ENCODE measurements at regions not wholly inside any gene's neighbourhood (a gene's known extent, or its start where the extent isn't known, plus 50 kb on each side); places are given as distances from the start of the nearest gene placed in this dataset.

DNA sequence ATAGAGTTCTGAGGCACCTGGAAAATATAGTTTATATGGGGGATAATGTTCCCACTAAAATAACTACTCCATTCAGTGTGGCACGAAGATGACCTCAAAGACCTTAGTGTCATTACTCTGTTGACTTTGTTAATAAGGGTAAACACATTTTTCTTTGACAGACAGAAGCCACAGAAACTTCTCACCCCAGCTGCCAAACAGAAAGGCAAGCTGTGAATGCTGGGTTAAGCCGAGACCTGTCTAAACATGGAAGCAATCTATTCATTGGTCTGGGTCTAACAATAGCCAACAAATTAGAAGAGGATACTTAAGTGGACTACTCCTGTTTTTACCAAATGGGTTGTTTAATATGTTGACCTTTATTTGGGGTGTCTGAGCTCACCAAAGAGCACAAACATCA lies 171.4 kb downstream of the TLE1 start:
- TF ChIP-seq, protein P1, sequence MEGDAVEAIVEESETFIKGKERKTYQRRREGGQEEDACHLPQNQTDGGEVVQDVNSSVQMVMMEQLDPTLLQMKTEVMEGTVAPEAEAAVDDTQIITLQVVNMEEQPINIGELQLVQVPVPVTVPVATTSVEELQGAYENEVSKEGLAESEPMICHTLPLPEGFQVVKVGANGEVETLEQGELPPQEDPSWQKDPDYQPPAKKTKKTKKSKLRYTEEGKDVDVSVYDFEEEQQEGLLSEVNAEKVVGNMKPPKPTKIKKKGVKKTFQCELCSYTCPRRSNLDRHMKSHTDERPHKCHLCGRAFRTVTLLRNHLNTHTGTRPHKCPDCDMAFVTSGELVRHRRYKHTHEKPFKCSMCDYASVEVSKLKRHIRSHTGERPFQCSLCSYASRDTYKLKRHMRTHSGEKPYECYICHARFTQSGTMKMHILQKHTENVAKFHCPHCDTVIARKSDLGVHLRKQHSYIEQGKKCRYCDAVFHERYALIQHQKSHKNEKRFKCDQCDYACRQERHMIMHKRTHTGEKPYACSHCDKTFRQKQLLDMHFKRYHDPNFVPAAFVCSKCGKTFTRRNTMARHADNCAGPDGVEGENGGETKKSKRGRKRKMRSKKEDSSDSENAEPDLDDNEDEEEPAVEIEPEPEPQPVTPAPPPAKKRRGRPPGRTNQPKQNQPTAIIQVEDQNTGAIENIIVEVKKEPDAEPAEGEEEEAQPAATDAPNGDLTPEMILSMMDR (IDR thresholded peaks at IDR 0.05): no peak
- no peak for TF ChIP-seq POLR2AphosphoS5 (IDR thresholded peaks at IDR 0.05)
- no peak for TF ChIP-seq EP300 (IDR thresholded peaks at IDR 0.05)
- TF ChIP-seq POLR2A (IDR thresholded peaks at IDR 0.05): no peak
- no peaks in the 10 kb centered on the region for H3K36me3 ChIP-seq
- H3K4me3 ChIP-seq: no peak overlapping the region
- H3K9me3 ChIP-seq: no peaks in the 10 kb centered on the region
- H3K4me1 ChIP-seq: peaks cover 0 to 4% (median 2%) of the 10 kb centered on the region in 4 donors
- no peaks in the 10 kb centered on the region for H3K27me3 ChIP-seq
- DNase-seq (no peak), ATAC-seq (ENCODE audit: low FRiP score in 2 of 2) (no peak)
- WGBS, 2 donors: 57 to 82% methylated on average over 2 of the region's 2 CpGs
- H3K27ac ChIP-seq: no peak overlapping the region

DNA sequence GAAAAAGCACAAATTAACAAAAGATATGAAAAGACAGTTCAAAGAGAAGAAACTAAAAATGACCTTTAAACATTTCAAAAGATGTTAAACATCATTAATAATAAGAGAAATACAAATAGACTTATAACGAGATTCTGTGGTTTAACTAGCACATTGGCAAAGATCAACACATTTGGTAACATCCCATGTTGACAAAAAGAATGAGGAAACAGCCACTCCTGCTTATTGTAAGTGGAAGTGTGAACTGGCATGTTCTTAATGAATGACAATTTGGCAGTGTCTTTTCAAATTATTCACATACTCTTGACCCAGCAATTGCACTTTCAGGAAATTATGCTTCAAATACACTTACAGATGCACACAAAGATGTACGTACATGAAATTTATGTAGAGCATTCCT lies 176.3 kb downstream of the TLE1 start:
- no peak for DNase-seq
- H3K27me3 ChIP-seq: no peaks in the 10 kb centered on the region
- no peaks in the 10 kb centered on the region for H3K36me3 ChIP-seq
- ATAC-seq (ENCODE audit: low FRiP score in 2 of 2): no peak
- TF ChIP-seq, protein P1 (IDR thresholded peaks at IDR 0.05): no peak
- TF ChIP-seq POLR2A (IDR thresholded peaks at IDR 0.05): no peak
- no peak for TF ChIP-seq POLR2AphosphoS5 (IDR thresholded peaks at IDR 0.05)
- no peak for TF ChIP-seq EP300 (IDR thresholded peaks at IDR 0.05)
- WGBS, 2 donors: 12 to 21% methylated on average over 2 of the region's 2 CpGs
- no peak overlapping the region for H3K27ac ChIP-seq
- no peaks in the 10 kb centered on the region for H3K4me1 ChIP-seq
- H3K9me3 ChIP-seq: no peaks in the 10 kb centered on the region
- no peak overlapping the region for H3K4me3 ChIP-seq

DNA sequence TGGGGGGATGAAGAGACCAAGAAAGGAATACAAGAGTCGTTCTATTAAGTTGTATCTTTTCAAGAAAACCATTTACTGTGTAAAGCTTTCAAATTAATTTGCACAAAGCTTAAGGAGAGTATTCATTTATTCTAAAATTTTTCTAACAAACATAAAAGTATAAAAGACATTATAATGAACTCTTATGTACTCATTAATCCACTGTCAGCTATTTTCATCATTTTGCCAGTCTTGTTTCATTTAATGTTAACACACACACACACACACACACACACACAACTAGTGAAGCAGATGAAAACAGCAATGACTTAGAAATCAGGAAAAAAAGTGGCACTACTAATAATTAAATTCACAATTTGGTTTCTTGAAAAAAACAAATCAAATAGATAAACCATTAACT lies 176.7 kb downstream of the TLE1 start:
- Histone ChIP-seq H3K4me1 (no peaks in the 10 kb centered on the region), H3K4me3 (no peak overlapping the region), H3K27me3 (no peaks in the 10 kb centered on the region), H3K9me3 (peaks cover 0 to 3% (median 0%) of the 10 kb centered on the region in 4 donors), H3K27ac (no peak overlapping the region), H3K36me3 (no peaks in the 10 kb centered on the region)
- no peak for TF ChIP-seq POLR2A (IDR thresholded peaks at IDR 0.05)
- TF ChIP-seq EP300 (IDR thresholded peaks at IDR 0.05): no peak
- TF ChIP-seq POLR2AphosphoS5 (IDR thresholded peaks at IDR 0.05): no peak
- TF ChIP-seq, protein P1 (IDR thresholded peaks at IDR 0.05): no peak
- no peak for DNase-seq
- WGBS, 2 donors: 88 to 92% methylated on average over 1 of the region's 1 CpG
- ATAC-seq (ENCODE audit: low FRiP score in 2 of 2): no peak

DNA sequence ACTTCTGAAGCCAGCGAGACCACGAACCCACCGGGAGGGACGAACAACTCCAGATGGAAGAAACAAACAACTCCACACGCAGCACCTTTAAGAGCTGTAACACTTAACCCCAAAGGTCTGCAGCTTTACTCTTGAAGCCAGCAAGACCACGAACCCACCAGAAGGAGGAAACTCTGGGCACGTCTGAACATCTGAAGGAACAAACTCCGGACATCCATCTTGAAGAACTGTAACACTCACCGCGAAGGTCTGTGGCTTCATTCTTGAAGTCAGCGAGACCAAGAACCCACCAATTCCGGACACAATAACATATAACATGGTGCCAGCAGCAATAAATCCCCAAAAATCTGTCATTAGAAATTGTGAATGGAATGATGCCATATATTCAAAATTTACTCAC lies 180.9 kb downstream of the TLE1 start:
- H3K4me1 ChIP-seq: no peaks in the 10 kb centered on the region
- TF ChIP-seq, protein P1 (IDR thresholded peaks at IDR 0.05): no peak
- 78 to 80% methylated on average over 12 of the region's 12 CpGs for WGBS, 2 donors
- H3K27me3 ChIP-seq: no peaks in the 10 kb centered on the region
- no peak overlapping the region for H3K27ac ChIP-seq
- no peak overlapping the region for H3K4me3 ChIP-seq
- H3K36me3 ChIP-seq: no peaks in the 10 kb centered on the region
- peaks cover 0 to 6% (median 0%) of the 10 kb centered on the region in 4 donors for H3K9me3 ChIP-seq
- no peak for ATAC-seq (ENCODE audit: low FRiP score in 2 of 2)
- no peak for DNase-seq

DNA sequence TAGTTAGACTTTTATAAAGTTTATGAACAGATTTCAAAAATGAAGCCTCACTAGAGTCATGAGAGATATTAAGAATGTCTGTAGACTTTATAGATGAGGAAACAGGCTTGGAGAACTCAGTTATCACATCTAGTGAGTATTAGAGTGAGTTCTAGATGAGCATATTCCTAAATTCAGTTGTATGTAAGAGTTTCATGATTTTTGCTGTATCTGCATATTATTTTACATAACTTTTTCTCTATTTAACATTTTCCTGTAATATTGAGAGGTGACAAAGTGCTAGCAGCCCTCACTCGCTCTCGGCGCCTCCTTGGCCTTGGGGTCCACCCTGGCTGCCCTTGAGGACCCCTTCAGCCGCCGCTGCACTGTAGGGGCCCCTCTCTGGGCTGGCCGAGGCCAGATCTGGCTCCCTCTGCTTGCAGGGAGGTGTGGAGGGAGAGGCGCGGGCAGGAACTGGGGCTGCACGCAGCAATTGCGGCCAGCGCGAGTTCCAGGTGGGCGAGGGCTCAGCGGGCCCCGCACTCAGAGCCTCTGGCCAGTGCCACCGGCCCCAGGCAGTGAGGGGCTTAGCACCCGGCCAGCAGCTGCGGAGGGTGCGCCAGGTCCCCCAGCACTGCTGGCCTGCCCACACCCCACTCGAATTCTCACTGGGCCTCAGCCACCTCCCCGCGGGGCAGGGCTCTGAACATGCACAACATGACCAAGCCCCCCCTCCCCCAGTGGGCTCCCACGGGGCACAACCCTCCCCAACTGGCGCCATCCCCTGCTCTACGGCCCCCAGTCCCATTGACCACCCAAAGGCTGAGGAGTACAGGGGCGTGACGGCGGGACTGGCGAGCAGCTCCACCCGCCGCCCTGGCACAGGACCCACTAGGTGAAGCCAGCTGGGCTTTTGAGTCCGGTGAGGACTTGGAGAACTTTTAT lies 182.1 kb downstream of the TLE1 start:
- Histone ChIP-seq H3K27ac (no peak overlapping the region), H3K4me3 (no peak overlapping the region), H3K27me3 (no peaks in the 10 kb centered on the region), H3K36me3 (no peaks in the 10 kb centered on the region), H3K4me1 (no peaks in the 10 kb centered on the region), H3K9me3 (peaks cover 0 to 6% (median 0%) of the 10 kb centered on the region in 4 donors)
- peak in 1 of 2 donors; percentile 59 for DNase-seq
- 93 to 94% methylated on average over 25 to 31 of the region's 32 CpGs for WGBS, 2 donors
- TF ChIP-seq, protein P1 (IDR thresholded peaks at IDR 0.05): no peak
- no peak for TF ChIP-seq EP300 (IDR thresholded peaks at IDR 0.05)
- TF ChIP-seq POLR2A (IDR thresholded peaks at IDR 0.05): no peak
- no peak for TF ChIP-seq POLR2AphosphoS5 (IDR thresholded peaks at IDR 0.05)
- ATAC-seq (ENCODE audit: low FRiP score in 2 of 2): no peak

Measured in upper lobe of left lung (tissue), 6 donors.